AG04449 (cell line): ENCODE measurements at regions not wholly inside any gene's neighbourhood (a gene's known extent, or its start where the extent isn't known, plus 50 kb on each side); places are given as distances from the start of the nearest gene placed in this dataset.

Experiments
- CTCF ChIA-PET: fragments of 350-600 bp; formaldehyde crosslinking; extraction: SDS; loops from one replicate; lab custom pipeline; 2021; ENCODE audit warnings: antibody characterized with exemption; lab: Yijun Ruan, JAX
- POLR2A ChIA-PET: fragments of 400-600, 350-600 bp; formaldehyde crosslinking; extraction: SDS; loops from one replicate; lab custom pipeline; 2020; ENCODE audit warnings: antibody characterized with exemption, inconsistent platforms; lab: Yijun Ruan, JAX
- DNase-seq: peaks from one replicate; pipeline ENCODE4 v3.0.0-alpha.2; 2010; ENCODE audit warnings: low read depth, low spot score
- H3K4me3 ChIP-seq: 2 replicates; pipeline ENCODE4 v1.5.1; 2011; ENCODE audit warnings: low read depth, mild to moderate bottlenecking, control low read depth, low read length
- TF ChIP-seq, protein P1 (sequence below): IDR thresholded peaks from one replicate; pipeline ENCODE4 v1.5.1; 2011; ENCODE audit warnings: mild to moderate bottlenecking, moderate library complexity, low read length, control low read depth, inconsistent platforms; ENCODE audit not compliant: insufficient read depth; ENCODE audit errors: missing control alignments

GRCh38 chr7:83794829-83795228 lies 145.9 kb upstream of the SEMA3E start:
- CTCF ChIA-PET = no interaction called here
- TF ChIP-seq, protein P1, sequence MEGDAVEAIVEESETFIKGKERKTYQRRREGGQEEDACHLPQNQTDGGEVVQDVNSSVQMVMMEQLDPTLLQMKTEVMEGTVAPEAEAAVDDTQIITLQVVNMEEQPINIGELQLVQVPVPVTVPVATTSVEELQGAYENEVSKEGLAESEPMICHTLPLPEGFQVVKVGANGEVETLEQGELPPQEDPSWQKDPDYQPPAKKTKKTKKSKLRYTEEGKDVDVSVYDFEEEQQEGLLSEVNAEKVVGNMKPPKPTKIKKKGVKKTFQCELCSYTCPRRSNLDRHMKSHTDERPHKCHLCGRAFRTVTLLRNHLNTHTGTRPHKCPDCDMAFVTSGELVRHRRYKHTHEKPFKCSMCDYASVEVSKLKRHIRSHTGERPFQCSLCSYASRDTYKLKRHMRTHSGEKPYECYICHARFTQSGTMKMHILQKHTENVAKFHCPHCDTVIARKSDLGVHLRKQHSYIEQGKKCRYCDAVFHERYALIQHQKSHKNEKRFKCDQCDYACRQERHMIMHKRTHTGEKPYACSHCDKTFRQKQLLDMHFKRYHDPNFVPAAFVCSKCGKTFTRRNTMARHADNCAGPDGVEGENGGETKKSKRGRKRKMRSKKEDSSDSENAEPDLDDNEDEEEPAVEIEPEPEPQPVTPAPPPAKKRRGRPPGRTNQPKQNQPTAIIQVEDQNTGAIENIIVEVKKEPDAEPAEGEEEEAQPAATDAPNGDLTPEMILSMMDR = no peak
- POLR2A ChIA-PET = no interaction called here
- DNase-seq = no peak
- H3K4me3 ChIP-seq = no peak overlapping the region

DNA sequence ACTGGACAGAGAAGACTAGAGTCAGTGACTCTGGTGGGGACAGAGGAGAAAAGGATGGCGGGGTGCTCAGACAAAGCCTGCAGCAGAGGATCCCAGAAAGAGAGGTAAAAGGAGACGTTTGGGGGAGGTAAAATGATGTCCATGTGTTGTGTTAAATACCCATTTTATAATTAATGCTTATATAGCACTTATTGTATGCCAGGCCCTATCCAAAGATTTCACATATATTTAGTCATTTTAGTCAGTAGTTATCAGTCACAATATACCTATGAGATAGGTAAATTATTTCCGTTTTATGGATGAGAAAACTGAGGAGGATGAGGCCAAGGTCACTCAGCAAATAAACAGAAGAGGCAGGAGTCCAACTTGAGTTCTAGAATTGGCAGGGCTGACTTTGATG lies 144.6 kb upstream of the SEMA3E start:
- no peak for DNase-seq
- POLR2A ChIA-PET = no interaction called here
- CTCF ChIA-PET = no interaction called here
- TF ChIP-seq, protein P1 = no peak
- H3K4me3 ChIP-seq = no peak overlapping the region

DNA sequence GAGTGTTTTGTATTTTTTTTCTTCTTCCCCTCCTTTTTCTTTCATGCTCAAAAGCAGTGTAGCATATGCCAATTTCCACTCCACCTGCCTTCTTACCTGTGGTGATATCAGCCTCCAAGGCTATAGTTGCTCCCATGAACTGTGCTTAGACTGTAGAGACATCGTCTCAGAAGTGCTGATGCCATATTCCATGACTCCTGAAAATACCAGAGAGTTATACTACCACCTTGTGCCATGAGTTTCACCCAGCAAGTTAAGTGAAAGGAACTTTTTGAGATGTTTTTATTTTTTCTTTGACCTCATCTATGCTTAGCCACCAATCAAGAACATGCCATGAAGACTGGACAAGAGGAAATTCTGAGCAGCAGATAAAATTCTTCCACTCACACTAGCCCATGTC lies 142.8 kb upstream of the SEMA3E start:
- DNase-seq = no peak
- CTCF ChIA-PET = interaction anchor here (0.6 kb wide), 1 partner anchor 371 kb away, joined by 3 read pairs; no protein-coding TSS in a partner anchor
- H3K4me3 ChIP-seq = no peak overlapping the region
- TF ChIP-seq, protein P1 = no peak
- POLR2A ChIA-PET = no interaction called here

DNA sequence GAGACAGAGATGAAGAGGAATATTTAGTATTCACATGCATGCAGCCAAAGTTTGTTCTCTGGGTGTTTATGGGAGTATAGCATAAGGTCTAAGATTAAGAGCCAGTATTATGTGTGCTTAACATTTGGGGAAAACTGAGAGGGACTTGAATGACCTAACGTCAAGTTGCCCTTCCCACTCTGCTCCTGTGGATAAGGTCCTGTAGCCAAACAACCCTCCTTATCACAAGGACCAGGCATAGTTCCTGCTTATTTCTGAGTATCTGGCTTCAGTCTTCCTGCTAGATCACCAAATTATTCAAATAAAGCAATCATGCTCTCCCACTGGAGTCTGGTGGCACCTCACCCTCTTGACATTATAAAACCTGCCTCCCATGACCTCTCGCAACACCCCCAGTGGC lies 137.9 kb upstream of the SEMA3E start:
- POLR2A ChIA-PET = no interaction called here
- CTCF ChIA-PET = no interaction called here
- no peak overlapping the region for H3K4me3 ChIP-seq
- TF ChIP-seq, protein P1 = no peak
- no peak for DNase-seq

DNA sequence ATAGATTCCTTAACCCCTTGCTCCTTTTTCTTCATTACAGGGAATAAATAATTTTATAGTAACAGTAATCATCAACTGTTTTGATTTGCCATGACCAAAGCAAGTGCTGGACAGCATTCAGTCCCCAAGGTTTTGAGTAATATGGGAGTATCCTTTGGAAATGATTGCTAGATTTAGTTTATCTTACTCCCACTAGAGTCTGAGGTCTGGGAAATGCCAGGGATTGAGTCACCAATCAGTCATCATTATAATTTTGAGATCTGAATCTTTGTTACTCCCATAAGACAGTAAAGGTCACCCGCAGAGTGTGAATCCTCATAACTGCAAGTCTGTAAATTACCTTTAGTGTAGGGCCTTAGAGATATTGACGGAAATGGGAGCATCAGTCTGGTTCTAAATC lies 133.7 kb upstream of the SEMA3E start:
- ChIA-PET POLR2A (no interaction called here), CTCF (no interaction called here)
- no peak overlapping the region for H3K4me3 ChIP-seq
- TF ChIP-seq, protein P1 = no peak
- no peak for DNase-seq

DNA sequence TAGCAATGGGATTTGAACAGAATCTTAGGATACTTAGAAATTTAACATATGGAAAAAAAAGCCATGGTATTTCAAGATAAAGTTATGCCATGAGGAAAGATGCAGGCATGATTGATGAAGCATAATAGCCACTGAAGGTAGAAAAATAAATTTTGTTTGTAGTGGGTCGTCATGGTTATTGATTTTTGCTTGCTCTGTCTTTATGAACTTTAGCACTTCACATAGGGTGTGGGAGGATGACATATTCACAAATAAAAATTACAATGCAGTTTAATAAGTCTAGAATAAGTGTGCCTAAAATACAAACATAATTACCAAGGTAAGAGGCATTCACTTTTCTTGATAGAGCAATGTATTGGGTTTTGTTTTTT lies 129.1 kb upstream of the SEMA3E start:
- no peak for DNase-seq
- TF ChIP-seq, protein P1 = no peak
- CTCF ChIA-PET = no interaction called here
- POLR2A ChIA-PET = no interaction called here
- no peak overlapping the region for H3K4me3 ChIP-seq
